ENCODE measurements at regions not wholly inside any gene's neighbourhood (a gene's known extent, or its start where the extent isn't known, plus 50 kb on each side); places are given as distances from the start of the nearest gene placed in this dataset.
"Not testable (repeated sequence)": the region's sequence is repeated elsewhere in the genome, so short reads cannot be mapped to it uniquely, and the experiment has no call there.

DNA sequence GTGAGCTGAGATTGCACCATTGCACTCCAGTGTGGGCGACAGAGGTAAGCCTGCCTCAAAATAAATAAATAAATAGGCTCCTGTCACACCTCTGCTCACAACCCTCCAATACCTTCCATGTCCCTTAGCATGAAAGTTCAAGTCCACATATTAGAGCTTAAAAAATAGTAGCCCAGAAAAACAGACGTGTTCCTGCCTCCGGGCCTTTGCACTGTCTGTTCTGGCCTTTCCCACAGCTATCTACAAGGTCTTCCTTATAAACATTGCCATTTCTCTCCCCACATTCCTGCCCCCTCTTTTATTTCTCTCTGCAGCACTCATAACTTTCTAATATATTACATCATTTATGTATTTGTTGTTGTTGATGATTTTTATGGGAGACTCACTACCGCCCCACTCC lies 85.6 kb upstream of the CASZ1 start:
- WGBS, 2 experiments (ENCODE audit: insufficient coverage in 1 of 2, insufficient read length in 1 of 2), result 90 to 95% methylated on average over 2 to 3 of the region's 4 CpGs
- Mint-ChIP-seq H3K9me3 (no peaks in the 10 kb centered on the region), H3K27me3 (ENCODE audit: insufficient read depth) (peaks cover 7% of the 10 kb centered on the region), H3K36me3 (ENCODE audit: low read depth) (no peaks in the 10 kb centered on the region), H3K4me3 (no peak overlapping the region), H3K27ac (no peak overlapping the region), H3K4me1 (no peaks in the 10 kb centered on the region)
- Histone ChIP-seq H3K36me3 (ENCODE audit: control insufficient read depth, insufficient read depth, low read length) (no peaks in the 10 kb centered on the region), H3K27me3 (ENCODE audit: control insufficient read depth, insufficient read depth, low read length, poor library complexity, severe bottlenecking) (peaks cover 3% of the 10 kb centered on the region), H3K9ac (ENCODE audit: extremely low read depth, low read length, poor library complexity, severe bottlenecking) (no peak overlapping the region), H3K4me3 (ENCODE audit: low read length) (no peak overlapping the region), H3K9me3 (ENCODE audit: control insufficient read depth, low read length) (no peaks in the 10 kb centered on the region), H3K4me1 (ENCODE audit: control insufficient read depth, insufficient read depth, low read length) (no peaks in the 10 kb centered on the region), H3K27ac (ENCODE audit: low read depth, low read length) (no peak overlapping the region)
- DNase-seq, result no peak
- TF ChIP-seq, protein P1, sequence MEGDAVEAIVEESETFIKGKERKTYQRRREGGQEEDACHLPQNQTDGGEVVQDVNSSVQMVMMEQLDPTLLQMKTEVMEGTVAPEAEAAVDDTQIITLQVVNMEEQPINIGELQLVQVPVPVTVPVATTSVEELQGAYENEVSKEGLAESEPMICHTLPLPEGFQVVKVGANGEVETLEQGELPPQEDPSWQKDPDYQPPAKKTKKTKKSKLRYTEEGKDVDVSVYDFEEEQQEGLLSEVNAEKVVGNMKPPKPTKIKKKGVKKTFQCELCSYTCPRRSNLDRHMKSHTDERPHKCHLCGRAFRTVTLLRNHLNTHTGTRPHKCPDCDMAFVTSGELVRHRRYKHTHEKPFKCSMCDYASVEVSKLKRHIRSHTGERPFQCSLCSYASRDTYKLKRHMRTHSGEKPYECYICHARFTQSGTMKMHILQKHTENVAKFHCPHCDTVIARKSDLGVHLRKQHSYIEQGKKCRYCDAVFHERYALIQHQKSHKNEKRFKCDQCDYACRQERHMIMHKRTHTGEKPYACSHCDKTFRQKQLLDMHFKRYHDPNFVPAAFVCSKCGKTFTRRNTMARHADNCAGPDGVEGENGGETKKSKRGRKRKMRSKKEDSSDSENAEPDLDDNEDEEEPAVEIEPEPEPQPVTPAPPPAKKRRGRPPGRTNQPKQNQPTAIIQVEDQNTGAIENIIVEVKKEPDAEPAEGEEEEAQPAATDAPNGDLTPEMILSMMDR (conservative IDR thresholded peaks at IDR 0.05), result no peak

DNA sequence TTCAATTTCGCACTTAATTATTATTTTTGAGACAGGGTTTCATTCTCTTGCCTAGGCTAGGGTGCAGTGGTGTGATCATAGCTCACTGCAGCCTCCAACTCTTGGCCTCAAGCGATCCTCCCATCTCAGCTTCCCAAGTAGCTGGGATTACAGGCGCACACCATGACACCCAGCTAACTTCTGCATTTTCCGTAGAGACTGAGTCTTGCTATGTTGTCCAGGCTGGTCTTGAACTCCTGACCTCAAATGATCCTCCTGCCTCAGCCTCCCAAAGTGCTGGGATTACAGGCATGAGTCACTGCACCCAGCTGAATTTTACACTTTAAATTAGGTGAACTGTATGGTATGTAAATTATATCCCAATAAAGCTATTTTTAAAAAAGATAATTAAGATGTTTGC lies 90.6 kb upstream of the CASZ1 start:
- H3K4me3 Mint-ChIP-seq; H3K9me3 Mint-ChIP-seq; H3K36me3 Mint-ChIP-seq (ENCODE audit: low read depth); H3K4me3 ChIP-seq (ENCODE audit: low read length); H3K9me3 ChIP-seq (ENCODE audit: control insufficient read depth, low read length); H3K27ac ChIP-seq (ENCODE audit: low read depth, low read length); DNase-seq; H3K9ac ChIP-seq (ENCODE audit: extremely low read depth, low read length, poor library complexity, severe bottlenecking); H3K36me3 ChIP-seq (ENCODE audit: control insufficient read depth, insufficient read depth, low read length); H3K27ac Mint-ChIP-seq; H3K4me1 ChIP-seq (ENCODE audit: control insufficient read depth, insufficient read depth, low read length): not testable (repeated sequence)
- peaks cover 38% of the 10 kb centered on the region for H3K27me3 Mint-ChIP-seq (ENCODE audit: insufficient read depth)
- H3K4me1 Mint-ChIP-seq, result peaks cover 12% of the 10 kb centered on the region
- H3K27me3 ChIP-seq (ENCODE audit: control insufficient read depth, insufficient read depth, low read length, poor library complexity, severe bottlenecking), result peaks cover 26% of the 10 kb centered on the region
- WGBS, 2 experiments (ENCODE audit: insufficient coverage in 1 of 2, insufficient read length in 1 of 2), result 92 to 97% methylated on average over 3 to 4 of the region's 4 CpGs

DNA sequence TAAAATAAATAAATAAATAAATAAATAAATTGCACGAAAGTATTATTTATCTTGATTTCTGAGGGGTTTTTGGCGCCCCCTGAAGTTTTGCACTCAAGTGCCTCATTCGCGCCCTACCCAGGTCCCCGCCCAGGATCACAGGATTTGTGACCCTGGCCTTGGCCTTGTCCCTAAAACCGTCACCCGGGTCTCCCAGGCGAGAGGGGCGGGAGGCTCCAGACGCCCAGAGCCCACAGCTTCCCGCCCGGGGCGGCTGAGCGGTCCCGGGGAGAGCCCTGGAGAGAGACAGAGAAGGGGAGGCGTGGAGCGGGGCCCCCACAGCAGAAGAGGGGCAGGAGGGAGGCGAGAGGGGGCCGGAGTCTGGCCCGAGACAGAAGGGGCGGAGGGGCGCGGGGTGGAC lies 91.8 kb upstream of the CASZ1 start:
- Mint-ChIP-seq H3K36me3 (ENCODE audit: low read depth) (no peaks in the 10 kb centered on the region), H3K4me3 (peak overlapping the region; percentile 61), H3K9me3 (no peaks in the 10 kb centered on the region), H3K27ac (no peak overlapping the region), H3K4me1 (peaks cover 12% of the 10 kb centered on the region), H3K27me3 (ENCODE audit: insufficient read depth) (peaks cover 43% of the 10 kb centered on the region)
- DNase-seq, result peak; percentile 82
- H3K9me3 ChIP-seq (ENCODE audit: control insufficient read depth, low read length), result no peaks in the 10 kb centered on the region
- peaks cover 26% of the 10 kb centered on the region for H3K27me3 ChIP-seq (ENCODE audit: control insufficient read depth, insufficient read depth, low read length, poor library complexity, severe bottlenecking)
- H3K36me3 ChIP-seq (ENCODE audit: control insufficient read depth, insufficient read depth, low read length), result no peaks in the 10 kb centered on the region
- WGBS, 2 experiments (ENCODE audit: insufficient coverage in 1 of 2, insufficient read length in 1 of 2), result 7 to 15% methylated on average over 12 to 23 of the region's 23 CpGs
- TF ChIP-seq, protein P1 (conservative IDR thresholded peaks at IDR 0.05), result peak; percentile 59
- no peak overlapping the region for H3K4me3 ChIP-seq (ENCODE audit: low read length)
- no peak overlapping the region for H3K9ac ChIP-seq (ENCODE audit: extremely low read depth, low read length, poor library complexity, severe bottlenecking)
- no peaks in the 10 kb centered on the region for H3K4me1 ChIP-seq (ENCODE audit: control insufficient read depth, insufficient read depth, low read length)
- H3K27ac ChIP-seq (ENCODE audit: low read depth, low read length), result no peak overlapping the region

Data from endodermal cell (in vitro differentiated cells).